Skeletal muscle satellite cell (primary cell): ENCODE measurements at regions not wholly inside any gene's neighbourhood (a gene's known extent, or its start where the extent isn't known, plus 50 kb on each side); places are given as distances from the start of the nearest gene placed in this dataset.

Experiments
- H3K27me3 ChIP-seq: 2 replicates; pipeline ENCODE4 v1.7.0; 2013; ENCODE audit warnings: low read length; ENCODE audit not compliant: control insufficient read depth, insufficient read depth
- H3K36me3 ChIP-seq: 2 replicates; pipeline ENCODE4 v1.7.0; 2013; ENCODE audit warnings: mild to moderate bottlenecking, control low read depth, low read length; ENCODE audit not compliant: insufficient read depth
- H3K4me1 ChIP-seq: 2 replicates; pipeline ENCODE4 v1.7.0; 2013; ENCODE audit warnings: low read length; ENCODE audit not compliant: control insufficient read depth, insufficient read depth
- H3K4me2 ChIP-seq: 2 replicates; pipeline ENCODE4 v1.7.0; 2013; ENCODE audit warnings: mild to moderate bottlenecking, low read length
- H3K4me3 ChIP-seq: 2 replicates; pipeline ENCODE4 v1.7.0; 2013; ENCODE audit warnings: low read length
- H3K9ac ChIP-seq: 2 replicates; pipeline ENCODE4 v1.7.0; 2013; ENCODE audit warnings: mild to moderate bottlenecking, low read depth, low read length, moderate library complexity
- H3K9me3 ChIP-seq: replicated peaks from 2 replicates; pipeline ENCODE4 v1.7.0; 2013; ENCODE audit warnings: mild to moderate bottlenecking, control low read depth, low read length

- H3K9me3 ChIP-seq: peaks cover 5% of the 10 kb centered on the region
- no peaks in the 10 kb centered on the region for H3K36me3 ChIP-seq
Observed at GRCh38 chr10:83166344-83166743, 973.0 kb upstream of the GHITM start.

GRCh38 chr10:83167081-83167480 is 972.2 kb upstream of the GHITM start:
- Histone ChIP-seq H3K27me3 (no peaks in the 10 kb centered on the region), H3K4me2 (no peak overlapping the region), H3K36me3 (no peaks in the 10 kb centered on the region), H3K4me1 (no peaks in the 10 kb centered on the region), H3K4me3 (no peak overlapping the region), H3K9ac (no peak overlapping the region), H3K9me3 (peaks cover 5% of the 10 kb centered on the region)

More at GRCh38 chr10:83166344-83166743, 973.0 kb upstream of the GHITM start:
- no peaks in the 10 kb centered on the region for H3K27me3 ChIP-seq
- H3K4me3 ChIP-seq: no peak overlapping the region
- H3K4me1 ChIP-seq: no peaks in the 10 kb centered on the region
- no peak overlapping the region for H3K4me2 ChIP-seq
- H3K9ac ChIP-seq: no peak overlapping the region

GRCh38 chr10:83176901-83177300 is 962.4 kb upstream of the GHITM start:
- H3K4me1 ChIP-seq: no peaks in the 10 kb centered on the region
- H3K4me3 ChIP-seq: no peak overlapping the region
- H3K4me2 ChIP-seq: no peak overlapping the region
- no peaks in the 10 kb centered on the region for H3K9me3 ChIP-seq
- no peaks in the 10 kb centered on the region for H3K27me3 ChIP-seq
- no peaks in the 10 kb centered on the region for H3K36me3 ChIP-seq
- H3K9ac ChIP-seq: no peak overlapping the region

- no peaks in the 10 kb centered on the region for H3K4me1 ChIP-seq
- no peaks in the 10 kb centered on the region for H3K9me3 ChIP-seq
- no peak overlapping the region for H3K4me3 ChIP-seq
- H3K27me3 ChIP-seq: no peaks in the 10 kb centered on the region
- no peak overlapping the region for H3K9ac ChIP-seq
- H3K4me2 ChIP-seq: no peak overlapping the region
- H3K36me3 ChIP-seq: no peaks in the 10 kb centered on the region
Observed at GRCh38 chr10:83178526-83178925, 960.8 kb upstream of the GHITM start.

GRCh38 chr10:83179371-83179770 is 959.9 kb upstream of the GHITM start:
- H3K4me1 ChIP-seq: no peaks in the 10 kb centered on the region
- H3K9ac ChIP-seq: no peak overlapping the region

GRCh38 chr10:83182076-83182475 is 957.2 kb upstream of the GHITM start:
- no peaks in the 10 kb centered on the region for H3K27me3 ChIP-seq
- peaks cover 3% of the 10 kb centered on the region for H3K9me3 ChIP-seq
- no peaks in the 10 kb centered on the region for H3K4me1 ChIP-seq
- H3K9ac ChIP-seq: no peak overlapping the region
- no peak overlapping the region for H3K4me3 ChIP-seq
- no peak overlapping the region for H3K4me2 ChIP-seq
- H3K36me3 ChIP-seq: no peaks in the 10 kb centered on the region

More at GRCh38 chr10:83179371-83179770, 959.9 kb upstream of the GHITM start:
- H3K4me3 ChIP-seq: no peak overlapping the region
- H3K4me2 ChIP-seq: no peak overlapping the region
- H3K9me3 ChIP-seq: peaks cover 2% of the 10 kb centered on the region
- H3K36me3 ChIP-seq: no peaks in the 10 kb centered on the region
- H3K27me3 ChIP-seq: no peaks in the 10 kb centered on the region

- Histone ChIP-seq H3K27me3 (no peaks in the 10 kb centered on the region), H3K4me3 (no peak overlapping the region), H3K9ac (no peak overlapping the region), H3K9me3 (peaks cover 3% of the 10 kb centered on the region), H3K4me1 (no peaks in the 10 kb centered on the region), H3K4me2 (no peak overlapping the region), H3K36me3 (no peaks in the 10 kb centered on the region)
Observed at GRCh38 chr10:83184641-83185040, 954.7 kb upstream of the GHITM start.

- H3K4me1 ChIP-seq: no peaks in the 10 kb centered on the region
- H3K4me2 ChIP-seq: no peak overlapping the region
- H3K36me3 ChIP-seq: no peaks in the 10 kb centered on the region
- no peak overlapping the region for H3K9ac ChIP-seq
- H3K9me3 ChIP-seq: no peaks in the 10 kb centered on the region
- no peak overlapping the region for H3K4me3 ChIP-seq
- H3K27me3 ChIP-seq: no peaks in the 10 kb centered on the region
Observed at GRCh38 chr10:83190614-83191013, 948.7 kb upstream of the GHITM start.

GRCh38 chr10:83193026-83193425 is 946.3 kb upstream of the GHITM start:
- no peaks in the 10 kb centered on the region for H3K36me3 ChIP-seq
- H3K9ac ChIP-seq: no peak overlapping the region
- no peak overlapping the region for H3K4me3 ChIP-seq
- no peaks in the 10 kb centered on the region for H3K4me1 ChIP-seq
- no peak overlapping the region for H3K4me2 ChIP-seq
- no peaks in the 10 kb centered on the region for H3K9me3 ChIP-seq
- H3K27me3 ChIP-seq: no peaks in the 10 kb centered on the region

- Histone ChIP-seq H3K9ac (no peak overlapping the region), H3K36me3 (no peaks in the 10 kb centered on the region), H3K27me3 (no peaks in the 10 kb centered on the region), H3K9me3 (peaks cover 4% of the 10 kb centered on the region), H3K4me2 (no peak overlapping the region), H3K4me3 (no peak overlapping the region), H3K4me1 (no peaks in the 10 kb centered on the region)
Observed at GRCh38 chr10:83195021-83195420, 944.3 kb upstream of the GHITM start.

GRCh38 chr10:83199374-83199773 is 939.9 kb upstream of the GHITM start:
- no peak overlapping the region for H3K4me2 ChIP-seq
- no peak overlapping the region for H3K4me3 ChIP-seq
- no peaks in the 10 kb centered on the region for H3K27me3 ChIP-seq
- H3K4me1 ChIP-seq: no peaks in the 10 kb centered on the region
- H3K36me3 ChIP-seq: no peaks in the 10 kb centered on the region
- H3K9ac ChIP-seq: no peak overlapping the region
- peaks cover 4% of the 10 kb centered on the region for H3K9me3 ChIP-seq

GRCh38 chr10:83205861-83206260 is 933.4 kb upstream of the GHITM start:
- no peaks in the 10 kb centered on the region for H3K9me3 ChIP-seq
- H3K27me3 ChIP-seq: no peaks in the 10 kb centered on the region
- H3K4me2 ChIP-seq: no peak overlapping the region
- H3K36me3 ChIP-seq: no peaks in the 10 kb centered on the region
- H3K4me3 ChIP-seq: no peak overlapping the region
- no peak overlapping the region for H3K9ac ChIP-seq
- no peaks in the 10 kb centered on the region for H3K4me1 ChIP-seq
